ENCODE measurements at regions not wholly inside any gene's neighbourhood (a gene's known extent, or its start where the extent isn't known, plus 50 kb on each side); places are given as distances from the start of the nearest gene placed in this dataset.

DNA sequence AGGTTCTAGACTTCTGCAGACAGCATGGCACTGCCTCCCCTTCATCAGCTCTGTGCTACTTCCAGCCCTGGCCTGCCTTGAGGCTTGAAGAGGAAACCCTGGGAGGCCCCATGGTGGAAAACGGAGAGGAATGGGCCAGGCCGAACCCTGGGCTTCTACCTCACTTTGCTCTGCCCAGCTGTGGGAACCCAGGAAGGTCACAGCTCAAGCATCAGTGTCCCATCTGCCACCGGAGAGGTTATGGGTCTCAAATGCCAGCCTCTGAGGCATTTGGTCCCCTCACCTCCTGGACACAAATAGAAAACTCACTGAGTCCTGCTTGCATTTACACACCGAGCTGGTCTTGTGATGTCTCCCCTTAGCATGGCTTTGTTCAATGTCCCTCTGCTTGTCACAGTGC, 80.1 kb upstream of the ALDH1B1 start:
- DNase-seq = no peak

GRCh38 chr9:38311382-38312270, 80.9 kb upstream of the ALDH1B1 start:
- no peak for DNase-seq

DNA sequence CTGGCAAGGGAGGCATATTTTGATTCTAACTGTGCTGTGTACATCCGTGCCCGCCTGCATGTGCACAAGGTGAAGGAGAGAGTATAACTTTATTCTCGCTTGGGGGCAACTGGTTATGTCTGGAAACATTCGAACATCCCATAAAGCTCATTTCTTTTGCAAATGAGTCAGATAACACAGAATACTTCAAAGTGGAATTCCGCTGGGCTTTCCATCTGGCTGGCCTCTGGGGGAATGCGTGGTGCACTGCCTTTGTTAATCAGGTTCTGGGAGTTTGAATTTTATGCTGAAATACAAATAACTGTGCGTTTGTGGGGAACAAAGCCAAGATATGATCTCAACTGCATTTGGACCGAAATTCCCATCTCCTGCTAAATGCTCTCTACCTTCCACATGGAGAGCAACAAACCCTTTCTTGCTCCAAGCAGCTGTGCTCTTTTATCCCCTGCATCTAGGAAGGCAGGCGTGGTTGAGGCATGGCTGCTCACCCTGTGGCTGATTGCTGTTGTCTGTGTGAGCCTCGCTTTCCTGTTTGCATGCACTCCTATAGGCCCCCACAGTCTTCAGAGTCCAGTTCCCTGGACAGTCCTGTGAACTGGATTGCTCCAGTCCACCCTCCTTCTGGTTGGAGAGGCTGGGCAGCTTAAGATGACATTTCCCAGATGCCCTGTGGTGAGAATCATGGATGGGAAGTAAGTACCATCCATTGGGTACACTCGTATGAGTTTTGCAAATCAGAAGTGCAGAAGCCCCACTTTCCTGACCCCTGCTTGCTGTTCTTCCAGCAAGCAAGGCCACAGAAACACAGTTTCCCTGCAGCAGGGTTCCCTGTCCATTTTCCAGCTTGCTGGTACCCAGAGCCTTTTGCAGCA, 82.9 kb upstream of the ALDH1B1 start:
- DNase-seq = no peak

GRCh38 chr9:38308136-38308535, 84.4 kb upstream of the ALDH1B1 start:
- no peak for DNase-seq

- no peak for DNase-seq
Observed at GRCh38 chr9:38306899-38307298, 85.6 kb upstream of the ALDH1B1 start.

- no peak for DNase-seq
Observed at GRCh38 chr9:38305582-38305981, 86.9 kb upstream of the ALDH1B1 start.

DNA sequence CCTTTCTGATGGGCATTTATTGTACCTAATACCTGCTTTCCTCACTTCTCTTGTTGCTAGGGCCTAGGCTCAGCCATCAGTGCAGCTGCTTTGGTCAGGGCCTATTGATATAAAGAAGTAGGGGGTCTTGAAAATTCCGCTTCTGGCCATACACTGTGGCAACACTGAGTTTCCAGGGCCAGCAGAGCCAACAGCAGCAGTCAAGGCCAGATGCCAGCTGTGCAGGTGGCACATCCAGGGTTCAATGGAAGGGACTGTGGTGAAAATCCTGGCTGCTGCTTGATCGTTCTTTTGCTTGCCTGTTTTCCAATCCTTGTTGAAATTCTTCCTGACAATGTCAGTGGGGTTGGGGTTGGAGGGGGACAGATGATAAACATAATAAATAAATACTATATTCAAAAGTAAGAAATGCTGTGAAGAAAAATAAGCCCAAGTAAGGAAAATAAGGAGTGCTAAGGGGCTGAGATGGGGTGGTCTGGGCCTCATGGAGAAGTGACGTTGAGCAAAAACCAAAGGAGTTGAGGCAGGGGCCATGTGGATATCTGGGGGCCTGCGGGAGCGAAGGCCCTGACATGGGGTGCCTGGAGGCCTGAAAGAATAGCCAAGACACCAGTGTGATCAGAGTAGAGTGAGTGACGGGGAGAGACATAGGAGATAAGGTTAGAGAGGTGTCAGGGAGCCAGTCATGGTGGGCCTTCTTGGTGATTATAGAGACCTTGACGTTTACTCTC, 91.0 kb upstream of the ALDH1B1 start:
- DNase-seq = no peak

GRCh38 chr9:38299856-38300255, 92.6 kb upstream of the ALDH1B1 start:
- no peak for DNase-seq

DNA sequence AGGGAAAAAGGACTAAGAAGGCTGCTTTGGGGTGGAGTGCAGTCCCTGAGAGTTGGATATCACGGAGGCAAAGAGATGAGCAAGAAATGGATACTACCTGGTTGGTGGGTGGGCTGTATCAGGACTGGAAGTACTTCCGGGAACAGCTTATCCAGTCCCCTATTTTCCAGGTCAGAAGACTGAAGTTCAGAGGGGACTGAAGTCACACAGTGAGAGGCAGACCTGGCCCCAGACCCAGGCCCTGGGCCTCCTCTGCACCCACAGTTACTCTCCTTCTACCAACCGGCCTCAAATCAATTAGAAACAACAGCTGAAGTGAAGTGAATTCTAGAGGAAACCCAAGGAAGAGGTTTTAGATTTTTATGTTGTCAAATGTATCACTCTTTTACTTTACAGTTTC, 93.6 kb upstream of the ALDH1B1 start:
- DNase-seq = no peak

DNA sequence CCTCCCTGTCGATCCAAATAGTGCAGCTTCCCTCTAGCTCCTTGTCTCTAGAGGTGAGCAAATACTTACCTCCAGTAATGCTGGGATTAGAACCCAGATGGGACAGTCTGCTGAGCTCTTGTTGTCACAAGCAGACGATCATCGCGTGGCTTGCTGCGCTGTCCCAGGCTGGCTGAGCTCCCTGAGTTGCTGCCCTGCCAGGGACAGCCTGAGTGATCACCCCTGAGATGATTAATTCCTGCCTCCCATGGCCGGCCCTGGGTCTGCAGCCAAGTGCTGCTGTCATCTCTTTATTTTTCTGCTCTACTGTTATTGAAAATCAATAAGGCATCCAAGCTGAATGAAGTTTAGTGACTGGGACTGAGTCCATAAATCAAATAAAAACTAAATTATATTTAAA, 94.0 kb upstream of the ALDH1B1 start:
- no peak for DNase-seq

DNA sequence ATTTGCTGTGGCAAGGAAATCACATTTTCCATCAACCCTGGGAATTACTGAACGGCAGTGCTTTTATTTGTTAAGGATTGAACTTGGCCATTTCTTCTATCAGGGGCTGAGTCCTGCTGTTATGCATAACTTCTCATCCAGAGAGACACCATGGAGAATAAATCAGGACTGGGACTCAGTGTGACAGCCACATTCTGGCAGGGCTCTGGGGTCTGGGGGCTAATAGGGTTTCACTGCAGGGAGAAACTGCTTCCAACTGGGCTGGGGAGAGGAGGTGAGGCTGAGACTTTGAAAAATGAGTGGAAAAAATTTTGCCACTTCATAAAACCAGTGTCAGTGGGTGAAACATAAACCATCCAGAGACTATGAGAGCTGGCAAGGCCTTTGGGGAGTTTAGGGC, 95.7 kb upstream of the ALDH1B1 start:
- no peak for DNase-seq

GRCh38 chr9:38295764-38296163, 96.7 kb upstream of the ALDH1B1 start:
- DNase-seq = no peak

GRCh38 chr9:38294220-38294960, 98.1 kb upstream of the ALDH1B1 start:
- DNase-seq = no peak

- DNase-seq = no peak
Observed at GRCh38 chr9:38293022-38293421, 99.5 kb upstream of the ALDH1B1 start.

- no peak for DNase-seq
Observed at GRCh38 chr9:38292480-38292879, 100.0 kb upstream of the ALDH1B1 start.

DNA sequence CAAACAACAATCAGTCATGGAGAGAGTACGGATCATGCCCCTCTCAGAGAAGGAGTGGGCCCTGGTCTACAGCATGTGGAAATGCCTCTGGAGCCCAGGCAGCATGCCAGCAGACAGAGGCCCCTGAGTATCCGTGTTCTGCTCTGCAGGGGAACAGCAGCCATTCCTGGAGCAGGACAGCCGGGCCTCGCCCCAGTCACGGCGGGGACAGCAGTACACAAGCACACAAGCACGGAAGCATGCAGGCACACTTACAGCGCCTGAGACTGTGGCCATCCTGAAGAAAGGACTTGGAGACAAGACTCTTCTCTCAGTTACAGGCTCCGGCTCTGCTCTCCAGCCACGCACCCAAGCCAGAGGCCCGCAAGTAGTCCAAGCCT, 102.6 kb upstream of the ALDH1B1 start:
- no peak for DNase-seq

DNA sequence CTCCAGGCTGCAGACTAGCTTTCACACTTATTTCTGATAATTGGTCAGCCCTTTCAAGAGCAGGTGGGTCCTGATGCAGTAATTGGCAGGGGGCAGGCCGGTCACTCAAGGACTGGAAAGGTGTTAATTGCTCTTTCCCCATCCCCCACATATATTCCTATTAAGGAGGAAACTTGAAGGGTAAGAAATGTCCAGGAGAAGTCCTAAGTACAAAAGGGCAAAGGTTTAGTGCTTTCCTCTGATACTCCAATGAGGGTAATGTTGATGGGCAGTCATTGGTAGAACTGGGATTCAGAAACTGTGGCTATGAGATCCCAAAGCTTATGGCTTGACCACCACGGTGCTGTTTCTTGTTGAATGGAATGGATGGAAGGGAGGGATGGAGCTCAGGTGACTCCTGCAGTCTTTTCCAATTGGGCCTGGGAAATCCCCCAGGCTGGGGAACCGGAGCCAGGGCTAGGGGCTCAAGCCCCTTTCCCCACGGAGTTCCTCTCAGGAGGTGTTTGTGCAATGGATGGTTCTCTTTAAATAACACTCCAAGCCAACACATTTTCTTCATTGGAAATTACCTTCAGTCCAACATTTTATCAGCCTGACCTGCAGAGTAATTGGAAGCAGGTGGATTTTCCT, 103.2 kb upstream of the ALDH1B1 start:
- no peak for DNase-seq

DNA sequence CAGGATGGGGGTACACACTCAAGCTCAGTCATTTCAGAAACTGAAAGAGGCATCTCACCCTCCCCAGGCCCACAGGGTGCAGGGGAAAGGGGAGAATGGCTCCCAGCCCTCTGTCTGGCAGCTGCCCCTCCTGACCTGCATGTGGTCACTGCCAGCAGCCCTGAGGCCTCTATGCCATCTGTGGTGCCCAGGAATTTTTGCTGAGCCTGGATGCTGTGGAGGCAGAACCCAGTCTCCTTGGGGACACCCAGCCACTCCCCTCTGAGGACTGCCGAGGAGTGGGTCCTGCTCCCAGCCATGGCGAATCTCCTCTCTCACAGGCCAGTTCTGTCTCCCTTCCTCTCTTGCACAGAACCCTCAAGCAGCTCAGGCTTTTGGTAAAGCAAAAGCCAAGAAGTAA, 104.0 kb upstream of the ALDH1B1 start:
- DNase-seq = no peak

- DNase-seq = no peak
Observed at GRCh38 chr9:38287420-38287985, 105.0 kb upstream of the ALDH1B1 start.

GRCh38 chr9:38286766-38287165, 105.7 kb upstream of the ALDH1B1 start:
- no peak for DNase-seq

DNA sequence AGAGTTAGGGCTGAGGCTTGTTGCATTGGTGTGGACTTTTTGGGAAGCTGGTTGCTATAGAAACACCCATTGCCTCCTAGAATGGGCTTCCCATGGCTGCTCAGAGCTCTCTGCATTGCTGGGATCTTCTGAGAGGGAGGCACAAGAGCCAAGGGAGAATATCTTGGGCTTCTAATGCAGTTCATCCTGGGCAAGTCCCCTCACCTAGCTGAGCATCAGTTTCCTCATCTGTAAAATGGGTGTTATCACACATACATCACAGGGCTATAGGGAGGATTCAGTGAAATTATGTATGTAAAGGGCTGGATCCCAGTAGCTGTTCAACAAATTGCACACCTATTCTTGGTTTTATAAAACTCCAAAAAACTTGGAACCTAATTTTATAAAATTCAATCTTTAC, 106.1 kb upstream of the ALDH1B1 start:
- no peak for DNase-seq

GRCh38 chr9:38285236-38285635, 107.3 kb upstream of the ALDH1B1 start:
- no peak for DNase-seq
